HepG2 (cell line): ENCODE measurements at regions not wholly inside any gene's neighbourhood (a gene's known extent, or its start where the extent isn't known, plus 50 kb on each side); places are given as distances from the start of the nearest gene placed in this dataset.

Experiments
- ATAC-seq: fragments of 200-7000 bp; cut with Tn5 transposase; 3 replicates; pipeline ENCODE4 v1.9.1; 2020; ENCODE audit warnings: mild to moderate bottlenecking, moderate library complexity
- BruUV-seq: library from RNA; stranded (reverse); fragments of 400-500 nt; replicated peaks from 2 replicates; lab custom pipeline; 2021; lab: Mats Ljungman, UMichigan
- CTCF ChIA-PET: fragments of 300-600 bp; formaldehyde crosslinking; extraction: SDS; loops from one replicate; lab custom pipeline; 2021; ENCODE audit warnings: low total read pairs, inconsistent platforms, low intra/inter-chr PET ratio; lab: Yijun Ruan, JAX
- POLR2A ChIA-PET: fragments of 350-600 bp; sonication (Branson Sonifier 250); formaldehyde crosslinking; loops from one replicate; lab custom pipeline; 2020; ENCODE audit warnings: antibody characterized with exemption, inconsistent platforms; lab: Yijun Ruan, JAX
- DNase-seq: peaks from one replicate; pipeline ENCODE4 v3.0.0-alpha.2; 2015; ENCODE audit warnings: low spot score
- FAIRE-seq: peaks from 3 replicates; lab custom pipeline; 2011; peaks lifted over from hg19 to GRCh38; lab: Jason Lieb, UNC
- H2AFZ ChIP-seq: one replicate; pipeline ENCODE4 v1.6.1; 2011; ENCODE audit warnings: low read length, inconsistent platforms
- H3K27ac ChIP-seq: fragments of 300-600 bp; 3 replicates; pipeline ENCODE4 v1.8.0; 2011; ENCODE audit warnings: mixed run types, mild to moderate bottlenecking, mixed read lengths, low read length, inconsistent platforms; ENCODE audit not compliant: insufficient read depth; ENCODE audit errors: extremely low read length
- H3K27me3 ChIP-seq, 2 experiments: fragments of 200-600 bp in 1 of 2; 2 replicates in 1 of 2; 3 replicates in 1 of 2; pipeline versions ENCODE4 v1.6.0 to v1.8.0; 2011; ENCODE audit warnings: low read length in 2 of 2, mild to moderate bottlenecking in 2 of 2, moderate library complexity in 2 of 2, inconsistent platforms in 1 of 2; ENCODE audit not compliant: insufficient read depth in 2 of 2, control insufficient read depth in 1 of 2
- H3K36me3 ChIP-seq, 2 experiments: fragments of 200-600 bp in 1 of 2; replicated peaks in 1 of 2; 2 replicates in 1 of 2; 3 replicates in 1 of 2; pipeline versions ENCODE4 v1.5.1 to v1.8.0; 2011; ENCODE audit warnings: low read length in 2 of 2, inconsistent platforms in 1 of 2; ENCODE audit not compliant: insufficient read depth in 2 of 2, control insufficient read depth in 1 of 2
- H3K4me1 ChIP-seq: 2 replicates; pipeline ENCODE4 v1.5.1; 2012; ENCODE audit warnings: low read length, inconsistent platforms; ENCODE audit not compliant: insufficient read depth
- H3K4me2 ChIP-seq: 2 replicates; pipeline ENCODE4 v1.6.0; 2011; ENCODE audit warnings: low read depth, low read length, inconsistent platforms
- H3K4me3 ChIP-seq, 3 experiments: fragments of 200-600 bp in 1 of 3; sonication (generic), shearing (Covaris generic) in 1 of 3; replicated peaks in 1 of 3; 2 replicates each; pipeline ENCODE4 v1.5.1; 2011 to 2016; ENCODE audit warnings: low read length in 3 of 3, inconsistent platforms in 2 of 3, low read depth in 2 of 3, mild to moderate bottlenecking in 2 of 3, control low read depth in 1 of 3, mixed read lengths in 1 of 3; ENCODE audit not compliant: insufficient read depth in 1 of 3
- H3K79me2 ChIP-seq: one replicate; pipeline ENCODE4 v1.6.1; 2011; ENCODE audit warnings: low read length, inconsistent platforms; ENCODE audit not compliant: insufficient read depth
- H3K9ac ChIP-seq: 2 replicates; pipeline ENCODE4 v1.6.0; 2011; ENCODE audit warnings: mild to moderate bottlenecking, low read depth, low read length, inconsistent platforms; ENCODE audit not compliant: insufficient read depth
- H3K9me3 ChIP-seq: 2 replicates; pipeline ENCODE4 v1.5.1; 2012; ENCODE audit warnings: mild to moderate bottlenecking, low read length
- H4K20me1 ChIP-seq: 2 replicates; pipeline ENCODE4 v1.6.0; 2011; ENCODE audit warnings: inconsistent platforms, mild to moderate bottlenecking, low read length, moderate library complexity; ENCODE audit not compliant: insufficient read depth
- POLR2A ChIP-seq, 2 experiments: IDR thresholded peaks; 2 replicates each; pipeline ENCODE4 v1.6.1; 2011; ENCODE audit warnings: low read depth in 2 of 2, low read length in 2 of 2, mild to moderate bottlenecking in 1 of 2, moderate library complexity in 1 of 2; ENCODE audit not compliant: insufficient read depth in 1 of 2
- WGBS: methylation state at CpG from one replicate; pipeline ENCODE4 v1.1.6; 2017; ENCODE audit warnings: low lambda C conversion rate; 5-methylcytosine and 5-hydroxymethylcytosine counted together
- in situ Hi-C: cut with HindIII; loops from 2 replicates; pipeline ENCODE4 v1.10.0; 2017; ENCODE audit warnings: low pct_unique_long_range_greater_than_20kb; ENCODE audit not compliant: extremely low pct_ligation_motif_present
- intact Hi-C: fragments of 100-400 bp; cut with micrococcal nuclease; formaldehyde crosslinking; loops from one replicate; pipeline ENCODE4 v1.10.0; 2022; ENCODE audit not compliant: unreplicated experiment
- TF ChIP-seq, protein P1 (sequence below): sonication (generic); formaldehyde crosslinking; IDR thresholded peaks from 2 replicates; pipeline ENCODE4 v1.5.0; 2020; ENCODE audit warnings: mild to moderate bottlenecking, missing genetic modification reagents, borderline replicate concordance
- TF ChIP-seq, protein P2 (sequence below): sonication (generic); formaldehyde crosslinking; conservative IDR thresholded peaks from 2 replicates; pipeline ENCODE4 v1.4.0; 2020; ENCODE audit warnings: mild to moderate bottlenecking, missing genetic modification reagents, moderate library complexity

DNA sequence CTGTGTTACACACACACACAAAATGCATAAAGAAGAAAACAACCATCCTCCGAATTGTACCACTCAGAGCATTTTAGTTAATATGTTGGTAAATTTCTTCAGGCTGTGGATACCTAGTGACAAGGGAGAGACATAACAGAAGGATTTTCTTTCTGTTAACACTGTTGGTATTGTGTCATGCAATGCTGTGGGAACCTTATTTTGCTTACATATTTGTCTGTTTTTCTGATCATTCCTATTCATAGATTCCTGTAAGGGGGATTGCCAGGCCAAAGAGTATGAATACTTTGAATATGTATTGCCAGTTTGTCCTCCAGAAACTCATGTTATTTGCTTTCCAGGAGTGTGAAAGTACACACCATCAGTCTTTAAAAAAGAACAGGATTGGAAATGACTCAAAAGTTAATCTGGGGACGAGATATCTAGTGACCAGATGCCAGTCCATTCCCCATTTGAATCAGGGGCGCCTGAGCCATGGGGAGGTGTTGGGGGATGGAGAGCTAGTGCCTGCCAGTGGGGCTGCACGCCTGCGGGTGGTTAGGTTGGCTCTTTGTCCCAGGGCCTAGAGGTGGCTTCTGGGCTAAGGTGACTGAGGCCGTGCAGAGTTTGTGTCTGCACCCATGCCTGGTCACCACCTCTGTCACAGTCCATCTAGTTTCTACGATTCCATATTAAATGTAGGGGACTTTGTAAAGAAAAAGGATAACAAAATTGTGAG, 142.0 kb downstream of the PTPN20 start:
- ATAC-seq (no peak), FAIRE-seq (no peak), DNase-seq (no peak)
- no peak overlapping the region for H3K4me2 ChIP-seq
- WGBS: 17% methylated on average over 7 of the region's 7 CpGs
- H3K79me2 ChIP-seq: no peaks in the 10 kb centered on the region
- H3K9ac ChIP-seq: no peak overlapping the region
- H3K27ac ChIP-seq: no peak overlapping the region
- H2AFZ ChIP-seq: no peak overlapping the region
- intact Hi-C loops (no loop called here), in situ Hi-C loops (no loop called here)
- peaks cover 0 to 26% of the 10 kb centered on the region in 2 experiments for H3K27me3 ChIP-seq
- no peak overlapping the region for H3K4me3 ChIP-seq
- no peaks in the 10 kb centered on the region for H3K4me1 ChIP-seq
- no peaks in the 10 kb centered on the region for H3K36me3 ChIP-seq
- TF ChIP-seq, protein P1, sequence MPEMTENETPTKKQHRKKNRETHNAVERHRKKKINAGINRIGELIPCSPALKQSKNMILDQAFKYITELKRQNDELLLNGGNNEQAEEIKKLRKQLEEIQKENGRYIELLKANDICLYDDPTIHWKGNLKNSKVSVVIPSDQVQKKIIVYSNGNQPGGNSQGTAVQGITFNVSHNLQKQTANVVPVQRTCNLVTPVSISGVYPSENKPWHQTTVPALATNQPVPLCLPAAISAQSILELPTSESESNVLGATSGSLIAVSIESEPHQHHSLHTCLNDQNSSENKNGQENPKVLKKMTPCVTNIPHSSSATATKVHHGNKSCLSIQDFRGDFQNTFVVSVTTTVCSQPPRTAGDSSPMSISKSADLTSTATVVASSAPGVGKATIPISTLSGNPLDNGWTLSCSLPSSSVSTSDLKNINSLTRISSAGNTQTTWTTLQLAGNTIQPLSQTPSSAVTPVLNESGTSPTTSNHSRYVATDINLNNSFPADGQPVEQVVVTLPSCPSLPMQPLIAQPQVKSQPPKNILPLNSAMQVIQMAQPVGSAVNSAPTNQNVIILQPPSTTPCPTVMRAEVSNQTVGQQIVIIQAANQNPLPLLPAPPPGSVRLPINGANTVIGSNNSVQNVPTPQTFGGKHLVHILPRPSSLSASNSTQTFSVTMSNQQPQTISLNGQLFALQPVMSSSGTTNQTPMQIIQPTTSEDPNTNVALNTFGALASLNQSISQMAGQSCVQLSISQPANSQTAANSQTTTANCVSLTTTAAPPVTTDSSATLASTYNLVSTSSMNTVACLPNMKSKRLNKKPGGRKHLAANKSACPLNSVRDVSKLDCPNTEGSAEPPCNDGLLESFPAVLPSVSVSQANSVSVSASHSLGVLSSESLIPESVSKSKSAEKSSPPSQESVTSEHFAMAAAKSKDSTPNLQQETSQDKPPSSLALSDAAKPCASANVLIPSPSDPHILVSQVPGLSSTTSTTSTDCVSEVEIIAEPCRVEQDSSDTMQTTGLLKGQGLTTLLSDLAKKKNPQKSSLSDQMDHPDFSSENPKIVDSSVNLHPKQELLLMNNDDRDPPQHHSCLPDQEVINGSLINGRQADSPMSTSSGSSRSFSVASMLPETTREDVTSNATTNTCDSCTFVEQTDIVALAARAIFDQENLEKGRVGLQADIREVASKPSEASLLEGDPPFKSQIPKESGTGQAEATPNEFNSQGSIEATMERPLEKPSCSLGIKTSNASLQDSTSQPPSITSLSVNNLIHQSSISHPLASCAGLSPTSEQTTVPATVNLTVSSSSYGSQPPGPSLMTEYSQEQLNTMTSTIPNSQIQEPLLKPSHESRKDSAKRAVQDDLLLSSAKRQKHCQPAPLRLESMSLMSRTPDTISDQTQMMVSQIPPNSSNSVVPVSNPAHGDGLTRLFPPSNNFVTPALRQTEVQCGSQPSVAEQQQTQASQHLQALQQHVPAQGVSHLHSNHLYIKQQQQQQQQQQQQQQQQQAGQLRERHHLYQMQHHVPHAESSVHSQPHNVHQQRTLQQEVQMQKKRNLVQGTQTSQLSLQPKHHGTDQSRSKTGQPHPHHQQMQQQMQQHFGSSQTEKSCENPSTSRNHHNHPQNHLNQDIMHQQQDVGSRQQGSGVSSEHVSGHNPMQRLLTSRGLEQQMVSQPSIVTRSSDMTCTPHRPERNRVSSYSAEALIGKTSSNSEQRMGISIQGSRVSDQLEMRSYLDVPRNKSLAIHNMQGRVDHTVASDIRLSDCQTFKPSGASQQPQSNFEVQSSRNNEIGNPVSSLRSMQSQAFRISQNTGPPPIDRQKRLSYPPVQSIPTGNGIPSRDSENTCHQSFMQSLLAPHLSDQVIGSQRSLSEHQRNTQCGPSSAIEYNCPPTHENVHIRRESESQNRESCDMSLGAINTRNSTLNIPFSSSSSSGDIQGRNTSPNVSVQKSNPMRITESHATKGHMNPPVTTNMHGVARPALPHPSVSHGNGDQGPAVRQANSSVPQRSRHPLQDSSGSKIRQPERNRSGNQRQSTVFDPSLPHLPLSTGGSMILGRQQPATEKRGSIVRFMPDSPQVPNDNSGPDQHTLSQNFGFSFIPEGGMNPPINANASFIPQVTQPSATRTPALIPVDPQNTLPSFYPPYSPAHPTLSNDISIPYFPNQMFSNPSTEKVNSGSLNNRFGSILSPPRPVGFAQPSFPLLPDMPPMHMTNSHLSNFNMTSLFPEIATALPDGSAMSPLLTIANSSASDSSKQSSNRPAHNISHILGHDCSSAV (CRISPR knock-in tag): no peak
- TF ChIP-seq, protein P2, sequence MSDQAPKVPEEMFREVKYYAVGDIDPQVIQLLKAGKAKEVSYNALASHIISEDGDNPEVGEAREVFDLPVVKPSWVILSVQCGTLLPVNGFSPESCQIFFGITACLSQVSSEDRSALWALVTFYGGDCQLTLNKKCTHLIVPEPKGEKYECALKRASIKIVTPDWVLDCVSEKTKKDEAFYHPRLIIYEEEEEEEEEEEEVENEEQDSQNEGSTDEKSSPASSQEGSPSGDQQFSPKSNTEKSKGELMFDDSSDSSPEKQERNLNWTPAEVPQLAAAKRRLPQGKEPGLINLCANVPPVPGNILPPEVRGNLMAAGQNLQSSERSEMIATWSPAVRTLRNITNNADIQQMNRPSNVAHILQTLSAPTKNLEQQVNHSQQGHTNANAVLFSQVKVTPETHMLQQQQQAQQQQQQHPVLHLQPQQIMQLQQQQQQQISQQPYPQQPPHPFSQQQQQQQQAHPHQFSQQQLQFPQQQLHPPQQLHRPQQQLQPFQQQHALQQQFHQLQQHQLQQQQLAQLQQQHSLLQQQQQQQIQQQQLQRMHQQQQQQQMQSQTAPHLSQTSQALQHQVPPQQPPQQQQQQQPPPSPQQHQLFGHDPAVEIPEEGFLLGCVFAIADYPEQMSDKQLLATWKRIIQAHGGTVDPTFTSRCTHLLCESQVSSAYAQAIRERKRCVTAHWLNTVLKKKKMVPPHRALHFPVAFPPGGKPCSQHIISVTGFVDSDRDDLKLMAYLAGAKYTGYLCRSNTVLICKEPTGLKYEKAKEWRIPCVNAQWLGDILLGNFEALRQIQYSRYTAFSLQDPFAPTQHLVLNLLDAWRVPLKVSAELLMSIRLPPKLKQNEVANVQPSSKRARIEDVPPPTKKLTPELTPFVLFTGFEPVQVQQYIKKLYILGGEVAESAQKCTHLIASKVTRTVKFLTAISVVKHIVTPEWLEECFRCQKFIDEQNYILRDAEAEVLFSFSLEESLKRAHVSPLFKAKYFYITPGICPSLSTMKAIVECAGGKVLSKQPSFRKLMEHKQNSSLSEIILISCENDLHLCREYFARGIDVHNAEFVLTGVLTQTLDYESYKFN (CRISPR knock-in tag): no peak
- no peak for TF ChIP-seq POLR2A (IDR thresholded peaks at IDR 0.05; ENCODE audit: insufficient read depth in 1 of 2, low read depth in 2 of 2, low read length in 2 of 2)
- BruUV-seq: no TSS peak
- ChIA-PET POLR2A (no interaction called here), CTCF (no interaction called here)
- no peaks in the 10 kb centered on the region for H4K20me1 ChIP-seq
- H3K9me3 ChIP-seq: no peaks in the 10 kb centered on the region
